Endothelial cell of umbilical vein (primary cell): ENCODE measurements at regions not wholly inside any gene's neighbourhood (a gene's known extent, or its start where the extent isn't known, plus 50 kb on each side); places are given as distances from the start of the nearest gene placed in this dataset.
"Not testable (repeated sequence)": the region's sequence is repeated elsewhere in the genome, so short reads cannot be mapped to it uniquely, and the experiment has no call there.

Experiments used
- BruUV-seq: library from RNA; stranded (reverse); fragments of 400-500 nt; replicated peaks from 2 replicates; lab custom pipeline; 2021; lab: Mats Ljungman, UMichigan
- CTCF ChIA-PET: fragments of 300-600, 350-600 bp; sonication (Branson Sonifier 250); formaldehyde crosslinking; loops from one replicate; lab custom pipeline; 2021; ENCODE audit warnings: antibody characterized with exemption, inconsistent platforms; lab: Charles Lee
- POLR2A ChIA-PET: fragments of 300-600, 350-600 bp; sonication (Branson Sonifier 250); formaldehyde crosslinking; loops from one replicate; lab custom pipeline; 2021; ENCODE audit warnings: antibody characterized with exemption, inconsistent platforms; lab: Charles Lee
- DNase-seq: peaks from one replicate; pipeline ENCODE4 v3.0.0-alpha.2; 2011; ENCODE audit warnings: low read depth, low spot score
- FAIRE-seq: peaks from 2 replicates; lab custom pipeline; 2011; peaks lifted over from hg19 to GRCh38; lab: Jason Lieb, UNC
- H2AFZ ChIP-seq: 2 replicates; pipeline ENCODE4 v1.6.0; 2012; ENCODE audit warnings: low read depth, low read length, control low read depth, inconsistent platforms
- H3K27ac ChIP-seq: 2 replicates; pipeline ENCODE4 v1.5.1; 2011; ENCODE audit warnings: low read depth, mild to moderate bottlenecking, control low read depth, low read length, moderate library complexity; ENCODE audit not compliant: insufficient read depth
- H3K27me3 ChIP-seq, 2 experiments: 2 replicates each; pipeline versions ENCODE4 v1.6.0 to v1.6.1; 2011; ENCODE audit warnings: low read length in 2 of 2, mixed read lengths in 1 of 2; ENCODE audit not compliant: control insufficient read depth in 2 of 2, insufficient read depth in 2 of 2
- H3K36me3 ChIP-seq, 2 experiments: 2 replicates in 1 of 2; 3 replicates in 1 of 2; pipeline ENCODE4 v1.5.1; 2011; ENCODE audit warnings: low read length in 2 of 2, mild to moderate bottlenecking in 1 of 2, moderate library complexity in 1 of 2; ENCODE audit not compliant: control insufficient read depth in 2 of 2, insufficient read depth in 2 of 2; ENCODE audit errors: extremely low read depth in 1 of 2
- H3K4me1 ChIP-seq: 3 replicates; pipeline ENCODE4 v1.5.1; 2011; ENCODE audit warnings: mild to moderate bottlenecking, low read length; ENCODE audit not compliant: control insufficient read depth, insufficient read depth; ENCODE audit errors: extremely low read depth
- H3K4me2 ChIP-seq: 2 replicates; pipeline ENCODE4 v1.6.1; 2011; ENCODE audit warnings: low read length, control low read depth, mixed read lengths; ENCODE audit not compliant: insufficient read depth
- H3K4me3 ChIP-seq, 3 experiments: fragments of 200-600 bp in 1 of 3; sonication (generic), shearing (Covaris generic) in 1 of 3; replicated peaks in 1 of 3; 2 replicates each; pipeline ENCODE4 v1.5.1; 2011 to 2016; ENCODE audit warnings: control low read depth in 3 of 3, low read length in 3 of 3, mild to moderate bottlenecking in 2 of 3, inconsistent platforms in 1 of 3, low read depth in 1 of 3, moderate library complexity in 1 of 3; ENCODE audit not compliant: insufficient read depth in 1 of 3
- H3K79me2 ChIP-seq: 2 replicates; pipeline ENCODE4 v1.6.0; 2012; ENCODE audit warnings: low read length, inconsistent platforms; ENCODE audit not compliant: control insufficient read depth, insufficient read depth
- H3K9ac ChIP-seq: replicated peaks from 2 replicates; pipeline ENCODE3; 2011; ENCODE audit warnings: low read length, control low read depth; ENCODE audit not compliant: insufficient read depth; ENCODE audit errors: extremely low read depth
- H3K9me1 ChIP-seq: replicated peaks from 3 replicates; pipeline ENCODE4 v1.6.0; 2011; ENCODE audit warnings: mild to moderate bottlenecking, low read length; ENCODE audit not compliant: control insufficient read depth, insufficient read depth; ENCODE audit errors: extremely low read depth
- H3K9me3 ChIP-seq: replicated peaks from 2 replicates; pipeline ENCODE4 v1.5.1; 2012; ENCODE audit warnings: low read length, inconsistent platforms; ENCODE audit not compliant: control insufficient read depth, insufficient read depth
- H4K20me1 ChIP-seq: replicated peaks from 2 replicates; pipeline ENCODE3; 2011; ENCODE audit warnings: mild to moderate bottlenecking, low read length; ENCODE audit not compliant: control insufficient read depth, insufficient read depth; ENCODE audit errors: extremely low read depth
- dilution Hi-C: fragments of 300-500 bp; cut with MboI; formaldehyde crosslinking; loops from one replicate; pipeline ENCODE4 v1.15.0; 2019; ENCODE audit warnings: low sequenced_read_pairs; ENCODE audit not compliant: extremely low pct_ligation_motif_present
- intact Hi-C: fragments of 100-400 bp; cut with micrococcal nuclease; formaldehyde crosslinking; loops from one replicate; pipeline ENCODE4 v1.10.0; 2022

DNA sequence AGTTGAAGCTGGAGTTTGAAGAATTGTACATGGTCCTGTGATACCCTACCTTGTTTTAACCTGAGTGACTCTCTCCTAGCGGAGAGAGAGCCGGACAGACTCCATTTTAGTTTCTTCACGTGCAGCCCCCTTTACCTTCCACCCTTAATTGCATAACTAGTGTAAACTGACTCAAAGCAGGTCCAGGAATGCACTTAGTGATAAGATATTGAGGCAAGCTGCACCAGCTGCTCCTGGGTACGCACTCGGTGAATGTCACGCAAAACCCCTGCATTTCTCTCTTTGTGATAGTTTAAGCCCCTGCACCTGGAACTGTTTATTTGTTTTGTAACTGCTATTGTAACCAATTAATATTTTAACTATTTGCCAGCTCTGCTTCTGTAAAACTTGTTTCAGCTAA lies 1620.5 kb downstream of the SPATA31A7 start:
- CTCF ChIA-PET = not testable (repeated sequence)

DNA sequence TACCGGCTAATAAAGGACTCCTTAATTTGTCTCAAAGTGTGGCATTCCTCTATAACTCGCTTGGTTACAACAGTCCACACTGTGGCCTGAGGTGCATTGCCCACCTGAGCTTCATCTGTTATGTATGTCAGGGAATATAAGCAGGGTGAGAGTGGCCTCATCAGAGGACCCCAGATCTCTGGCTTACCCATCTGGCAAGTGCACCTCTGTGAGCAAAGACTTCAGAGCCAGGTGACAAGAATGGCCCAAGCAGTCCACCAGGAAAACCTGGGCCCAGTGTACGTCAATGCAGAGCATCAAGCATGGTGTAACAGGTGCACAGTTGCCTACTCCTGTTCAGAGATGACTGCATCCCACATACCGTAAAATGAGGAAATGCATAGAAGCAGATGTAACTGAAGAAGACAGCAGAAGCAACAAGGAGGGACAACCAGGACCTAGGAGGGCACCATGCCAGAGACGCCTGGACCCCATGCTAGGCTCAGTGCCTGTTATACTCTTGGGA lies 1621.0 kb downstream of the SPATA31A7 start:
- H3K79me2 ChIP-seq, dilution Hi-C loops, H4K20me1 ChIP-seq, H3K27ac ChIP-seq, POLR2A ChIA-PET, BruUV-seq, CTCF ChIA-PET, H3K27me3 ChIP-seq, H3K36me3 ChIP-seq, H3K9me1 ChIP-seq, H3K4me1 ChIP-seq, H3K9ac ChIP-seq, H3K4me3 ChIP-seq, DNase-seq, H3K9me3 ChIP-seq, FAIRE-seq, H2AFZ ChIP-seq, H3K4me2 ChIP-seq, intact Hi-C loops: not testable (repeated sequence)

More for the DNA sequence above, 1620.5 kb downstream of the SPATA31A7 start:
- FAIRE-seq, H2AFZ ChIP-seq, H3K9me1 ChIP-seq, H3K79me2 ChIP-seq, H3K4me3 ChIP-seq, dilution Hi-C loops, H3K9ac ChIP-seq, H3K27me3 ChIP-seq, H4K20me1 ChIP-seq, H3K36me3 ChIP-seq, BruUV-seq, POLR2A ChIA-PET, H3K4me1 ChIP-seq, intact Hi-C loops, H3K27ac ChIP-seq, H3K9me3 ChIP-seq, H3K4me2 ChIP-seq, DNase-seq: not testable (repeated sequence)

DNA sequence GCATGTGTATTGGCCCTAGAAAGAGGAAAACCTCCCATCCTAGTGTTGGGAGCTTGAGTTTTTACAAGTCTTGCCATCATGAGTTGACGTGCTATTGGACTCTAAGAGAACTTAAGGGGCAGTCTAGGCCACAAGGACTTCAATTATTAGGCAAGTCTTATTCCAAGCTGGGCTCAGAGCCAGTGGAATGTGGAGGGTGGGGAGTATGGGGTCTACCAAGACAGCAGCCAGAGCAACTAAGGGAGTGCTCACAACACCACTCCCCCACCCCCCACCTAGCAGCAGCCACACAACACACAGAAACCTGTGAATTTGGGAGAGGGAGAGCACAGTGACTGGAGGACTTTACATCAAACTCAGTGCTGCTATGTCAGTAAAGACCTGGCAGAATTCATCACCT lies 1625.6 kb downstream of the SPATA31A7 start:
- BruUV-seq, DNase-seq, H3K9ac ChIP-seq, intact Hi-C loops, H2AFZ ChIP-seq, H3K4me1 ChIP-seq, FAIRE-seq, H4K20me1 ChIP-seq, dilution Hi-C loops, H3K36me3 ChIP-seq, H3K27ac ChIP-seq, POLR2A ChIA-PET, H3K4me3 ChIP-seq, H3K79me2 ChIP-seq, CTCF ChIA-PET, H3K9me1 ChIP-seq, H3K27me3 ChIP-seq, H3K9me3 ChIP-seq, H3K4me2 ChIP-seq: not testable (repeated sequence)

DNA sequence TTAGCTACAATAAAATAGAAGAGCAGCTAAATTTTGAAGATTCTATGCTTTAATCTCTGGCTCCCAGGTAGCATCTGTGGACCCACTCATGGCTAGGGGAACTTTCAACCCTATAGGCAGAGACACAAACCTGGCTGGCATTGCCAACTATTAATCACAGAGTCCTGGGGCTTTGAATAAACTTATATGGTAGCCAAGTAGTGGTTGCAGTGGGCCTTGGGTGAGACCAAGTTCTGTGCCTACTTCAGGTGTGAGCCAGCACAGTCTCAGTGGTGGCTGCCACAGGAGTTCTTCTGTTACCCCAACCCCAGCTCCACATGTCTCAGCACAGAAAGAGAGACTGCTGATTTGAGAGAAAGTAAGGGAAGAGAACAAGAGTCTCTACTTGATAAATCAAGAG lies 1626.5 kb downstream of the SPATA31A7 start:
- H3K79me2 ChIP-seq, H3K9ac ChIP-seq, dilution Hi-C loops, intact Hi-C loops, H3K36me3 ChIP-seq, H3K4me2 ChIP-seq, H3K9me3 ChIP-seq, CTCF ChIA-PET, H3K9me1 ChIP-seq, H4K20me1 ChIP-seq, POLR2A ChIA-PET, H3K4me3 ChIP-seq, H3K27me3 ChIP-seq, H3K4me1 ChIP-seq, FAIRE-seq, H2AFZ ChIP-seq, DNase-seq, H3K27ac ChIP-seq: not testable (repeated sequence)
- BruUV-seq = TSS peak; percentile 28
